IMR-90 (cell line): ENCODE measurements at regions not wholly inside any gene's neighbourhood (a gene's known extent, or its start where the extent isn't known, plus 50 kb on each side); places are given as distances from the start of the nearest gene placed in this dataset.

Experiments used
- ATAC-seq: fragments of 200-7000 bp; cut with Tn5 transposase; 2 replicates; pipeline ENCODE4 v1.9.1; 2020; ENCODE audit warnings: low read depth, mild to moderate bottlenecking, moderate library complexity
- BruUV-seq: library from RNA; stranded (reverse); fragments of 400-500 nt; replicated peaks from 2 replicates; lab custom pipeline; 2021; lab: Mats Ljungman, UMichigan
- CTCF ChIA-PET: fragments of 300-600 bp; formaldehyde crosslinking; extraction: SDS; loops from one replicate; lab custom pipeline; 2021; ENCODE audit warnings: antibody characterized with exemption; lab: Yijun Ruan, JAX
- POLR2A ChIA-PET: fragments of 300-600 bp; sonication (Branson Sonifier 250); formaldehyde crosslinking; loops from one replicate; lab custom pipeline; 2022; ENCODE audit warnings: antibody characterized with exemption; ENCODE audit not compliant: unreplicated experiment; lab: Charles Lee
- DNase-seq: peaks from one replicate; pipeline ENCODE4 v3.0.0; 2013
- H2AFZ ChIP-seq: replicated peaks from 2 replicates; pipeline ENCODE3; 2013; ENCODE audit warnings: low read length, mild to moderate bottlenecking; ENCODE audit not compliant: poor library complexity
- H2AK5ac ChIP-seq: 2 replicates; pipeline ENCODE4 v1.6.1; 2013; ENCODE audit warnings: low read depth, low read length, inconsistent platforms
- H2AK9ac ChIP-seq: replicated peaks from 2 replicates; pipeline ENCODE3; 2013; ENCODE audit warnings: mild to moderate bottlenecking, low read depth, low read length, moderate library complexity; ENCODE audit not compliant: poor library complexity
- H2BK120ac ChIP-seq: 2 replicates; pipeline ENCODE4 v1.6.1; 2013; ENCODE audit warnings: low read depth, low read length, inconsistent platforms
- H2BK15ac ChIP-seq: 3 replicates; pipeline ENCODE4 v1.6.1; 2013; ENCODE audit warnings: low read depth, low read length, inconsistent platforms
- H2BK20ac ChIP-seq: 2 replicates; pipeline ENCODE4 v1.6.1; 2013; ENCODE audit warnings: low read depth, mild to moderate bottlenecking, inconsistent platforms, low read length, moderate library complexity
- H2BK5ac ChIP-seq: 2 replicates; pipeline ENCODE4 v1.6.1; 2013; ENCODE audit warnings: mild to moderate bottlenecking, low read depth, low read length, inconsistent platforms; ENCODE audit not compliant: poor library complexity, severe bottlenecking
- H3K14ac ChIP-seq: replicated peaks from 2 replicates; pipeline ENCODE4 v1.6.1; 2013; ENCODE audit warnings: low read depth, low read length, inconsistent platforms
- H3K18ac ChIP-seq: 2 replicates; pipeline ENCODE4 v1.6.1; 2013; ENCODE audit warnings: low read depth, low read length, control low read depth
- H3K23ac ChIP-seq: 2 replicates; pipeline ENCODE4 v1.6.1; 2013; ENCODE audit warnings: low read depth, low read length, inconsistent platforms
- H3K27ac ChIP-seq: 2 replicates; pipeline ENCODE4 v1.5.1; 2013; ENCODE audit warnings: mild to moderate bottlenecking, control low read depth, low read length; ENCODE audit not compliant: insufficient read depth
- H3K27me3 ChIP-seq: 2 replicates; pipeline ENCODE4 v1.6.1; 2013; ENCODE audit warnings: low read length; ENCODE audit not compliant: control insufficient read depth, insufficient read depth
- H3K36me3 ChIP-seq: 2 replicates; pipeline ENCODE4 v1.6.1; 2013; ENCODE audit warnings: low read length, mixed read lengths; ENCODE audit not compliant: control insufficient read depth, insufficient read depth
- H3K4ac ChIP-seq: 2 replicates; pipeline ENCODE4 v1.6.1; 2013; ENCODE audit warnings: low read depth, low read length, inconsistent platforms
- H3K4me1 ChIP-seq: 2 replicates; pipeline ENCODE4 v1.6.1; 2013; ENCODE audit warnings: low read length, mixed read lengths; ENCODE audit not compliant: control insufficient read depth, insufficient read depth
- H3K4me2 ChIP-seq: 2 replicates; pipeline ENCODE4 v1.6.1; 2013; ENCODE audit warnings: low read depth, mild to moderate bottlenecking, control low read depth, low read length, moderate library complexity
- H3K4me3 ChIP-seq: 2 replicates; pipeline ENCODE4 v1.5.1; 2013; ENCODE audit warnings: low read depth, mild to moderate bottlenecking, control low read depth, low read length, moderate library complexity; ENCODE audit not compliant: insufficient read depth
- H3K56ac ChIP-seq: 2 replicates; pipeline ENCODE4 v1.6.1; 2013; ENCODE audit warnings: low read length, inconsistent platforms; ENCODE audit not compliant: insufficient read depth; ENCODE audit errors: extremely low read depth
- H3K79me1 ChIP-seq, 2 experiments: 2 replicates each; pipeline ENCODE4 v1.6.1; 2013; ENCODE audit warnings: low read length in 2 of 2, inconsistent platforms in 1 of 2, low read depth in 1 of 2
- H3K9ac ChIP-seq: 2 replicates; pipeline ENCODE4 v1.6.1; 2013; ENCODE audit warnings: low read depth, low read length, control low read depth
- H3K9me1 ChIP-seq: 2 replicates; pipeline ENCODE4 v1.6.1; 2013; ENCODE audit warnings: low read length, inconsistent platforms; ENCODE audit not compliant: insufficient read depth
- H3K9me3 ChIP-seq: 2 replicates; pipeline ENCODE4 v1.6.1; 2013; ENCODE audit warnings: low read length; ENCODE audit not compliant: control insufficient read depth, insufficient read depth
- H4K20me1 ChIP-seq: 2 replicates; pipeline ENCODE4 v1.6.1; 2013; ENCODE audit warnings: low read length, inconsistent platforms; ENCODE audit not compliant: insufficient read depth
- H4K5ac ChIP-seq: 2 replicates; pipeline ENCODE4 v1.6.1; 2013; ENCODE audit warnings: mild to moderate bottlenecking, low read depth, low read length, control low read depth
- H4K8ac ChIP-seq, 2 experiments: 2 replicates each; pipeline ENCODE4 v1.6.1; 2013; ENCODE audit warnings: low read depth in 2 of 2, low read length in 2 of 2, control low read depth in 1 of 2, inconsistent platforms in 1 of 2
- H4K91ac ChIP-seq: 2 replicates; pipeline ENCODE4 v1.6.1; 2013; ENCODE audit warnings: low read depth, low read length, inconsistent platforms; ENCODE audit not compliant: insufficient read depth
- BHLHE40 ChIP-seq: fragments of 150-350 bp; IDR thresholded peaks from 2 replicates; pipeline ENCODE4 v1.6.1; 2016; ENCODE audit warnings: mild to moderate bottlenecking, low read depth, low read length
- CHD1 ChIP-seq: IDR thresholded peaks from 2 replicates; pipeline ENCODE4 v1.6.1; 2012; ENCODE audit warnings: low read depth, low read length, improper control_type of control experiment
- CTCF ChIP-seq: conservative IDR thresholded peaks from 2 replicates; pipeline ENCODE4 v1.5.1; 2012; ENCODE audit warnings: mild to moderate bottlenecking, low read depth, low read length, improper control_type of control experiment
- ELK1 ChIP-seq: fragments of 150-350 bp; IDR thresholded peaks from 2 replicates; pipeline ENCODE4 v1.6.1; 2016; ENCODE audit warnings: low read depth, mild to moderate bottlenecking, low read length, moderate library complexity, borderline replicate concordance
- FOS ChIP-seq: fragments of 150-350 bp; IDR thresholded peaks from 2 replicates; pipeline ENCODE4 v1.6.1; 2016; ENCODE audit warnings: low read depth, low read length
- MAZ ChIP-seq: IDR thresholded peaks from 2 replicates; pipeline ENCODE4 v1.6.1; 2012; ENCODE audit warnings: low read depth, mild to moderate bottlenecking, low read length, improper control_type of control experiment, moderate library complexity, borderline replicate concordance
- MXI1 ChIP-seq: IDR thresholded peaks from 2 replicates; pipeline ENCODE4 v1.6.1; 2012; ENCODE audit warnings: low read depth, mild to moderate bottlenecking, low read length, moderate library complexity, borderline replicate concordance
- NFE2L2 ChIP-seq: fragments of 150-350 bp; IDR thresholded peaks from 2 replicates; pipeline ENCODE4 v1.6.1; 2016; ENCODE audit warnings: low read depth, mild to moderate bottlenecking, low read length
- POLR2A ChIP-seq: IDR thresholded peaks from 2 replicates; pipeline ENCODE4 v1.6.1; 2012; ENCODE audit warnings: mild to moderate bottlenecking, low read depth, low read length
- RAD21 ChIP-seq: IDR thresholded peaks from 2 replicates; pipeline ENCODE4 v1.6.1; 2012; ENCODE audit warnings: low read length, improper control_type of control experiment
- RFX5 ChIP-seq: IDR thresholded peaks from 2 replicates; pipeline ENCODE4 v1.8.0; 2012; ENCODE audit warnings: low read depth, mild to moderate bottlenecking, low read length, moderate library complexity
- USF2 ChIP-seq: fragments of 150-350 bp; IDR thresholded peaks from 2 replicates; pipeline ENCODE4 v1.6.1; 2017; ENCODE audit warnings: mild to moderate bottlenecking, antibody characterized with exemption, low read length, low read depth
- WGBS, 2 experiments: methylation state at CpG; one replicate each; pipeline versions ENCODE4 v1.1.5 to v1.1.7; 2013; ENCODE audit warnings: missing lambda C conversion rate in 2 of 2; ENCODE audit not compliant: insufficient read length in 1 of 2; ENCODE audit errors: extremely low coverage in 2 of 2; 5-methylcytosine and 5-hydroxymethylcytosine counted together
- dilution Hi-C: fragments of 300-500 bp; cut with HindIII; formaldehyde crosslinking; loops from one replicate; pipeline ENCODE4 v1.14.3; 2018; ENCODE audit warnings: low sequenced_read_pairs; ENCODE audit not compliant: unreplicated experiment
- in situ Hi-C: fragments of 300-500 bp; cut with MboI; formaldehyde crosslinking; loops from 3 replicates; pipeline ENCODE4 v1.14.3; 2019; ENCODE audit warnings: low sequenced_read_pairs, inconsistent platforms, mixed read lengths
- intact Hi-C: fragments of 100-400 bp; cut with micrococcal nuclease; formaldehyde crosslinking; loops from 2 replicates; pipeline ENCODE4 v1.10.0; 2022

GRCh38 chr12:73731658-73732057 is 806.0 kb upstream of the ATXN7L3B start:
- Histone ChIP-seq H3K14ac (no peak overlapping the region), H2BK15ac (no peak overlapping the region), H4K8ac (no peak overlapping the region), H4K5ac (no peak overlapping the region), H3K18ac (no peak overlapping the region), H2BK20ac (no peak overlapping the region), H3K4ac (no peak overlapping the region), H3K36me3 (no peaks in the 10 kb centered on the region), H3K56ac (no peak overlapping the region), H2BK120ac (no peak overlapping the region), H3K23ac (no peak overlapping the region), H3K27me3 (no peaks in the 10 kb centered on the region), H2AK9ac (no peak overlapping the region), H2AK5ac (no peak overlapping the region), H3K4me3 (no peak overlapping the region), H2BK5ac (no peak overlapping the region), H4K20me1 (no peaks in the 10 kb centered on the region), H3K9me1 (no peaks in the 10 kb centered on the region), H3K4me2 (no peak overlapping the region), H3K4me1 (no peaks in the 10 kb centered on the region), H3K27ac (no peak overlapping the region), H3K79me1 (no peaks in the 10 kb centered on the region), H3K9ac (no peak overlapping the region), H4K91ac (no peak overlapping the region), H3K9me3 (peaks cover 2% of the 10 kb centered on the region; the same call in 1 of the 2 replicates), H2AFZ (no peak overlapping the region)
- no TSS peak for BruUV-seq
- no CpG with 5 or more reads among the region's 1 CpG for WGBS, 2 experiments
- no peak for DNase-seq
- TF ChIP-seq USF2 = no peak
- no peak for TF ChIP-seq MAZ
- TF ChIP-seq BHLHE40 = no peak
- TF ChIP-seq FOS = no peak
- TF ChIP-seq POLR2A = no peak
- no peak for TF ChIP-seq RFX5
- no peak for TF ChIP-seq NFE2L2
- TF ChIP-seq RAD21 = no peak
- no peak for TF ChIP-seq CTCF
- TF ChIP-seq ELK1 = no peak
- no peak for TF ChIP-seq MXI1
- no peak for TF ChIP-seq CHD1
- no peak for ATAC-seq
- in situ Hi-C loops (no loop called here), dilution Hi-C loops (no loop called here), intact Hi-C loops (no loop called here)
- ChIA-PET CTCF (no interaction called here), POLR2A (interaction anchor here (0.7 kb wide), 1 partner anchor 41 kb away, joined by 4 read pairs; no protein-coding TSS in a partner anchor)
